OCI-LY7 (cell line): ENCODE measurements at regions not wholly inside any gene's neighbourhood (a gene's known extent, or its start where the extent isn't known, plus 50 kb on each side); places are given as distances from the start of the nearest gene placed in this dataset.
"Not testable (repeated sequence)": the region's sequence is repeated elsewhere in the genome, so short reads cannot be mapped to it uniquely, and the experiment has no call there.

Source experiments
- BruUV-seq: library from RNA; stranded (reverse); fragments of 400-500 nt; replicated peaks from 2 replicates; lab custom pipeline; 2021; lab: Mats Ljungman, UMichigan
- CTCF ChIA-PET: fragments of 300-600 bp; sonication (Branson Sonifier 250); formaldehyde crosslinking; loops from one replicate; lab custom pipeline; 2022; ENCODE audit warnings: antibody characterized with exemption; ENCODE audit not compliant: unreplicated experiment; lab: Charles Lee
- POLR2A ChIA-PET: fragments of 300-600 bp; sonication (Branson Sonifier 250); formaldehyde crosslinking; loops from one replicate; lab custom pipeline; 2022; ENCODE audit warnings: antibody characterized with exemption; lab: Charles Lee
- DNase-seq: peaks from one replicate; pipeline ENCODE4 v3.0.0-alpha.2; 2015; ENCODE audit warnings: low spot score
- H2AFZ ChIP-seq: fragments of 200-600 bp; sonication (generic), shearing (Covaris generic); 2 replicates; pipeline ENCODE4 v1.6.1; 2014; ENCODE audit warnings: mild to moderate bottlenecking, antibody characterized with exemption, low read length, moderate library complexity
- H3K27ac ChIP-seq: fragments of 200-600 bp; sonication (generic); 2 replicates; pipeline ENCODE4 v1.5.1; 2014; ENCODE audit warnings: mixed run types, low read depth, mild to moderate bottlenecking, moderate library complexity, low read length, inconsistent platforms; ENCODE audit not compliant: poor library complexity, severe bottlenecking
- H3K36me3 ChIP-seq: fragments of 200-600 bp; sonication (generic); 2 replicates; pipeline ENCODE4 v1.6.1; 2014; ENCODE audit warnings: mild to moderate bottlenecking, antibody characterized with exemption, low read length, moderate library complexity, mixed read lengths; ENCODE audit not compliant: insufficient read depth
- H3K4me1 ChIP-seq: fragments of 200-600 bp; sonication (generic); 2 replicates; pipeline ENCODE4 v1.5.1; 2014; ENCODE audit warnings: mild to moderate bottlenecking, low read length; ENCODE audit not compliant: insufficient read depth, poor library complexity, severe bottlenecking
- H3K4me2 ChIP-seq: fragments of 200-600 bp; sonication (generic); 2 replicates; pipeline ENCODE4 v1.6.1; 2014; ENCODE audit warnings: mild to moderate bottlenecking, low read length
- H3K4me3 ChIP-seq: fragments of 200-600 bp; sonication (generic); 2 replicates; pipeline ENCODE4 v1.5.1; 2014; ENCODE audit warnings: mild to moderate bottlenecking, low read depth, low read length; ENCODE audit not compliant: poor library complexity, severe bottlenecking
- H3K79me2 ChIP-seq: fragments of 200-600 bp; sonication (generic); 2 replicates; pipeline ENCODE4 v1.6.1; 2016; ENCODE audit warnings: low read depth, mild to moderate bottlenecking, low read length, moderate library complexity, mixed read lengths; ENCODE audit not compliant: insufficient read depth
- H3K9me2 ChIP-seq: fragments of 200-600 bp; sonication (generic); 2 replicates; pipeline ENCODE4 v1.6.1; 2016; ENCODE audit warnings: mild to moderate bottlenecking, low read length, mixed read lengths; ENCODE audit not compliant: insufficient read depth
- H3K9me3 ChIP-seq: fragments of 200-600 bp; sonication (generic); 2 replicates; pipeline ENCODE4 v1.6.1; 2014; ENCODE audit warnings: mild to moderate bottlenecking, mixed run types, low read length, mixed read lengths
- H4K20me1 ChIP-seq: fragments of 200-600 bp; sonication (generic); 2 replicates; pipeline ENCODE4 v1.6.1; 2014; ENCODE audit warnings: mild to moderate bottlenecking, antibody characterized with exemption, low read length, moderate library complexity, mixed read lengths; ENCODE audit not compliant: insufficient read depth
- EZH2phosphoT487 ChIP-seq: fragments of 200-600 bp; sonication (generic); IDR thresholded peaks from 2 replicates; pipeline ENCODE4 v1.6.1; 2018; ENCODE audit warnings: low read depth, borderline replicate concordance, mild to moderate bottlenecking, mixed run types, antibody characterized with exemption, low read length, moderate library complexity, mixed read lengths
- intact Hi-C: fragments of 100-400 bp; cut with micrococcal nuclease; formaldehyde crosslinking; loops from one replicate; pipeline ENCODE4 v1.10.0; 2022; ENCODE audit not compliant: unreplicated experiment
- TF ChIP-seq, protein P1 (sequence below): fragments of 200-600 bp; sonication (generic); conservative IDR thresholded peaks from 2 replicates; pipeline ENCODE4 v1.5.1; 2014; ENCODE audit warnings: mild to moderate bottlenecking, antibody characterized with exemption, low read length, moderate library complexity, mixed read lengths

DNA sequence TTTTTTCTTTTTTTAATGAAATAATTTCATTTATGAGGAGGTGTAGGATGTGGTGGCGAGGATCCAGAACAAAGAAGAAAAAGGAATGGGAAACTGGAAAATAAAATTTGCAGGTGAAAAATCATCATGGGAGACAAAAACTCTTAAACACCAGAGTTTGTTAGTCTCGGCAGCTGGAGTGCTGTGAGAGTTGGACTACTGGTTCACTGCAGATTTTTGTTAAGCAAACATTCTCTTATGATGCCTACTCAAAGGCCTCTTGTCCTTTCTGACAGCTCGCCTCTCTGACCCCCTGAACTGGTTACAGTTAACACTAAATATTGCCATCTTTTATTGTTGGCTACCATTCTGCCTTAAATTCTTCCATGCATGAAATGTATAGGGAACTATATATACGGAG lies 152.4 kb upstream of the DPH6 start:
- Histone ChIP-seq H3K4me3 (no peak overlapping the region), H3K36me3 (no peaks in the 10 kb centered on the region), H2AFZ (no peak overlapping the region), H4K20me1 (no peaks in the 10 kb centered on the region), H3K4me2 (no peak overlapping the region), H3K79me2 (no peaks in the 10 kb centered on the region), H3K4me1 (no peaks in the 10 kb centered on the region), H3K9me3 (no peaks in the 10 kb centered on the region), H3K27ac (no peak overlapping the region), H3K9me2 (no peaks in the 10 kb centered on the region; the same call in 1 of the 2 replicates)
- no TSS peak for BruUV-seq
- DNase-seq, result no peak
- ChIA-PET CTCF (no interaction called here), POLR2A (interaction anchor here (0.6 kb wide), 1 partner anchor 1970 kb away, joined by 3 read pairs; no protein-coding TSS in a partner anchor)
- intact Hi-C loops, result no loop called here
- TF ChIP-seq, protein P1, sequence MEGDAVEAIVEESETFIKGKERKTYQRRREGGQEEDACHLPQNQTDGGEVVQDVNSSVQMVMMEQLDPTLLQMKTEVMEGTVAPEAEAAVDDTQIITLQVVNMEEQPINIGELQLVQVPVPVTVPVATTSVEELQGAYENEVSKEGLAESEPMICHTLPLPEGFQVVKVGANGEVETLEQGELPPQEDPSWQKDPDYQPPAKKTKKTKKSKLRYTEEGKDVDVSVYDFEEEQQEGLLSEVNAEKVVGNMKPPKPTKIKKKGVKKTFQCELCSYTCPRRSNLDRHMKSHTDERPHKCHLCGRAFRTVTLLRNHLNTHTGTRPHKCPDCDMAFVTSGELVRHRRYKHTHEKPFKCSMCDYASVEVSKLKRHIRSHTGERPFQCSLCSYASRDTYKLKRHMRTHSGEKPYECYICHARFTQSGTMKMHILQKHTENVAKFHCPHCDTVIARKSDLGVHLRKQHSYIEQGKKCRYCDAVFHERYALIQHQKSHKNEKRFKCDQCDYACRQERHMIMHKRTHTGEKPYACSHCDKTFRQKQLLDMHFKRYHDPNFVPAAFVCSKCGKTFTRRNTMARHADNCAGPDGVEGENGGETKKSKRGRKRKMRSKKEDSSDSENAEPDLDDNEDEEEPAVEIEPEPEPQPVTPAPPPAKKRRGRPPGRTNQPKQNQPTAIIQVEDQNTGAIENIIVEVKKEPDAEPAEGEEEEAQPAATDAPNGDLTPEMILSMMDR, result no peak
- TF ChIP-seq EZH2phosphoT487, result no peak

DNA sequence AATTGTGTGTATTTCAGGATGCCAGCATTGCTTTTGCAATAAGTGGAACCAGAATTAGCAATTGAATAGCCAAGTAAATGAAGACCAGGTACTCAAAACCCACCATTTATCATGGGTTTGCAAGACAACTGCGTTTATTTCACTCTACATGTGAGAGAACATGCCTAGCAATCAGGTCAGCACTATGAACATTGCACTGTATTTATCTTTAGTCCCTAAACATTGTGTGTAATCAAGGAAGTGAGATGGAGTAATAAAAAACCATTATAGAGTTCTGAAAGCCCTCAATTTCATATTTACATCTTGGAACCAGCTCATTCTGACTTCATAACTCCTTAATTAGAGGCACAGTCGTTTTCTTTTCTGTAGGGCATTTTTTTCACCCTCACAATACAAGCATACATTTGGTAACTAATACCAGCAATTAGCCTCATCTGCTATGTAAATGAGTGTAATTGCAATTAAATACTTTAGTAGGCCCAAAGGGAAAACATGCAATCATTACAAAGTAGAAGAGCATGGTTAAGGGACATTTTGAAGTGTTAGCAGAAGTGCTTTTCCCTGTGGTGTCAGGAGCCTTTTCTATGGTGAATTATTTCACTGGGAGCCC lies 153.1 kb upstream of the DPH6 start:
- DNase-seq, result no peak
- Histone ChIP-seq H3K9me3 (no peaks in the 10 kb centered on the region), H3K4me1 (no peaks in the 10 kb centered on the region), H3K9me2 (no peaks in the 10 kb centered on the region; the same call in 1 of the 2 replicates), H3K4me2 (no peak overlapping the region), H3K36me3 (no peaks in the 10 kb centered on the region), H4K20me1 (no peaks in the 10 kb centered on the region), H3K27ac (no peak overlapping the region), H3K79me2 (no peaks in the 10 kb centered on the region), H3K4me3 (no peak overlapping the region), H2AFZ (no peak overlapping the region)
- TF ChIP-seq EZH2phosphoT487, result no peak
- TF ChIP-seq, protein P1, result no peak
- ChIA-PET POLR2A (no interaction called here), CTCF (no interaction called here)
- intact Hi-C loops, result no loop called here
- no TSS peak for BruUV-seq

DNA sequence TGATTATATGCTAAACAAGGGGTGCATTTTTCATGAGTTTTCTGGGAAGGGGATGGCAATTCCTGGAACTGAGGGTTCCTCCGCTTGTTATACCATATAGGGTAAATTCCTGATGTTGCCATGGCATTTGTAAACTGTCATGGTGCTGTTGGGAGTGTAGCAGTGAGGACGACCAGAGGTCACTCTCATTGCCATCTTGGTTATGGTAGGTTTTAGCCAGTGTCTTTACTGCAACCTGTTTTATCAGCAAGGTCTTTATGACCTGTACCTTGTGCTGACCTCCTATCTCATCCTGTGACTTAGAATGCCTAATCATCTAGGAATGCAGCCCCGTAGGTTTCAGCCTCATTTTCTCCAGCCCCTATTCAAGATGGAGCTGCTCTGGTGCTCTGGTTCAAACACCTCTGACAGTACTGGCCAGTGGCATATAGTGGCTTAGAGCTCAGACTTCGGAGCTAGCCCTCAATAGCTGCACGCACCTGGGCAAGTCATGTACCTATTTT lies 154.2 kb upstream of the DPH6 start:
- DNase-seq, H3K4me1 ChIP-seq, H4K20me1 ChIP-seq, POLR2A ChIA-PET, intact Hi-C loops, H3K9me3 ChIP-seq, H3K4me3 ChIP-seq, H3K4me2 ChIP-seq, H3K9me2 ChIP-seq, H3K36me3 ChIP-seq, H3K27ac ChIP-seq, H3K79me2 ChIP-seq, CTCF ChIA-PET, H2AFZ ChIP-seq, BruUV-seq: not testable (repeated sequence)
